GM12891 (cell line): ENCODE measurements at regions not wholly inside any gene's neighbourhood (a gene's known extent, or its start where the extent isn't known, plus 50 kb on each side); places are given as distances from the start of the nearest gene placed in this dataset.

ENCODE experiments used
- PAX5 ChIP-seq: IDR thresholded peaks from 2 replicates; pipeline ENCODE4 v1.6.1; 2011; ENCODE audit warnings: low read length, moderate library complexity, mild to moderate bottlenecking; ENCODE audit not compliant: insufficient read depth, severe bottlenecking
- POLR2A ChIP-seq: IDR thresholded peaks from 2 replicates; pipeline ENCODE4 v1.6.1; 2011; ENCODE audit warnings: low read depth, low read length, control low read depth
- POLR2AphosphoS5 ChIP-seq: IDR thresholded peaks from 2 replicates; pipeline ENCODE4 v1.6.1; 2011; ENCODE audit warnings: low read depth, low read length, control low read depth
- POU2F2 ChIP-seq: IDR thresholded peaks from 2 replicates; pipeline ENCODE4 v1.6.1; 2011; ENCODE audit warnings: low read depth, mild to moderate bottlenecking, control low read depth, low read length, moderate library complexity
- SPI1 ChIP-seq: IDR thresholded peaks from 2 replicates; pipeline ENCODE4 v1.6.1; 2011; ENCODE audit warnings: low read depth, low read length, control low read depth
- TAF1 ChIP-seq: IDR thresholded peaks from 2 replicates; pipeline ENCODE4 v1.6.1; 2011; ENCODE audit warnings: low read depth, low read length, control low read depth

GRCh38 chr11:91625495-91625894, 599.1 kb upstream of the FAT3 start:
- TF ChIP-seq SPI1: no peak
- TF ChIP-seq POLR2AphosphoS5: no peak
- TF ChIP-seq POLR2A: no peak
- no peak for TF ChIP-seq TAF1
- no peak for TF ChIP-seq PAX5
- TF ChIP-seq POU2F2: no peak
